IMR-90 (cell line): ENCODE measurements at regions not wholly inside any gene's neighbourhood (a gene's known extent, or its start where the extent isn't known, plus 50 kb on each side); places are given as distances from the start of the nearest gene placed in this dataset.

Source experiments
- ATAC-seq: fragments of 200-7000 bp; cut with Tn5 transposase; 2 replicates; pipeline ENCODE4 v1.9.1; 2020; ENCODE audit warnings: low read depth, mild to moderate bottlenecking, moderate library complexity
- BruUV-seq: library from RNA; stranded (reverse); fragments of 400-500 nt; replicated peaks from 2 replicates; lab custom pipeline; 2021; lab: Mats Ljungman, UMichigan
- CTCF ChIA-PET: fragments of 300-600 bp; formaldehyde crosslinking; extraction: SDS; loops from one replicate; lab custom pipeline; 2021; ENCODE audit warnings: antibody characterized with exemption; lab: Yijun Ruan, JAX
- POLR2A ChIA-PET: fragments of 300-600 bp; sonication (Branson Sonifier 250); formaldehyde crosslinking; loops from one replicate; lab custom pipeline; 2022; ENCODE audit warnings: antibody characterized with exemption; ENCODE audit not compliant: unreplicated experiment; lab: Charles Lee
- DNase-seq: peaks from one replicate; pipeline ENCODE4 v3.0.0; 2013
- H2AFZ ChIP-seq: replicated peaks from 2 replicates; pipeline ENCODE3; 2013; ENCODE audit warnings: low read length, mild to moderate bottlenecking; ENCODE audit not compliant: poor library complexity
- H2AK5ac ChIP-seq: 2 replicates; pipeline ENCODE4 v1.6.1; 2013; ENCODE audit warnings: low read depth, low read length, inconsistent platforms
- H2AK9ac ChIP-seq: replicated peaks from 2 replicates; pipeline ENCODE3; 2013; ENCODE audit warnings: mild to moderate bottlenecking, low read depth, low read length, moderate library complexity; ENCODE audit not compliant: poor library complexity
- H2BK120ac ChIP-seq: 2 replicates; pipeline ENCODE4 v1.6.1; 2013; ENCODE audit warnings: low read depth, low read length, inconsistent platforms
- H2BK15ac ChIP-seq: 3 replicates; pipeline ENCODE4 v1.6.1; 2013; ENCODE audit warnings: low read depth, low read length, inconsistent platforms
- H2BK20ac ChIP-seq: 2 replicates; pipeline ENCODE4 v1.6.1; 2013; ENCODE audit warnings: low read depth, mild to moderate bottlenecking, inconsistent platforms, low read length, moderate library complexity
- H2BK5ac ChIP-seq: 2 replicates; pipeline ENCODE4 v1.6.1; 2013; ENCODE audit warnings: mild to moderate bottlenecking, low read depth, low read length, inconsistent platforms; ENCODE audit not compliant: poor library complexity, severe bottlenecking
- H3K14ac ChIP-seq: replicated peaks from 2 replicates; pipeline ENCODE4 v1.6.1; 2013; ENCODE audit warnings: low read depth, low read length, inconsistent platforms
- H3K18ac ChIP-seq: 2 replicates; pipeline ENCODE4 v1.6.1; 2013; ENCODE audit warnings: low read depth, low read length, control low read depth
- H3K23ac ChIP-seq: 2 replicates; pipeline ENCODE4 v1.6.1; 2013; ENCODE audit warnings: low read depth, low read length, inconsistent platforms
- H3K27ac ChIP-seq: 2 replicates; pipeline ENCODE4 v1.5.1; 2013; ENCODE audit warnings: mild to moderate bottlenecking, control low read depth, low read length; ENCODE audit not compliant: insufficient read depth
- H3K27me3 ChIP-seq: 2 replicates; pipeline ENCODE4 v1.6.1; 2013; ENCODE audit warnings: low read length; ENCODE audit not compliant: control insufficient read depth, insufficient read depth
- H3K36me3 ChIP-seq: 2 replicates; pipeline ENCODE4 v1.6.1; 2013; ENCODE audit warnings: low read length, mixed read lengths; ENCODE audit not compliant: control insufficient read depth, insufficient read depth
- H3K4ac ChIP-seq: 2 replicates; pipeline ENCODE4 v1.6.1; 2013; ENCODE audit warnings: low read depth, low read length, inconsistent platforms
- H3K4me1 ChIP-seq: 2 replicates; pipeline ENCODE4 v1.6.1; 2013; ENCODE audit warnings: low read length, mixed read lengths; ENCODE audit not compliant: control insufficient read depth, insufficient read depth
- H3K4me2 ChIP-seq: 2 replicates; pipeline ENCODE4 v1.6.1; 2013; ENCODE audit warnings: low read depth, mild to moderate bottlenecking, control low read depth, low read length, moderate library complexity
- H3K4me3 ChIP-seq: 2 replicates; pipeline ENCODE4 v1.5.1; 2013; ENCODE audit warnings: low read depth, mild to moderate bottlenecking, control low read depth, low read length, moderate library complexity; ENCODE audit not compliant: insufficient read depth
- H3K56ac ChIP-seq: 2 replicates; pipeline ENCODE4 v1.6.1; 2013; ENCODE audit warnings: low read length, inconsistent platforms; ENCODE audit not compliant: insufficient read depth; ENCODE audit errors: extremely low read depth
- H3K79me1 ChIP-seq, 2 experiments: 2 replicates each; pipeline ENCODE4 v1.6.1; 2013; ENCODE audit warnings: low read length in 2 of 2, inconsistent platforms in 1 of 2, low read depth in 1 of 2
- H3K9ac ChIP-seq: 2 replicates; pipeline ENCODE4 v1.6.1; 2013; ENCODE audit warnings: low read depth, low read length, control low read depth
- H3K9me1 ChIP-seq: 2 replicates; pipeline ENCODE4 v1.6.1; 2013; ENCODE audit warnings: low read length, inconsistent platforms; ENCODE audit not compliant: insufficient read depth
- H3K9me3 ChIP-seq: 2 replicates; pipeline ENCODE4 v1.6.1; 2013; ENCODE audit warnings: low read length; ENCODE audit not compliant: control insufficient read depth, insufficient read depth
- H4K20me1 ChIP-seq: 2 replicates; pipeline ENCODE4 v1.6.1; 2013; ENCODE audit warnings: low read length, inconsistent platforms; ENCODE audit not compliant: insufficient read depth
- H4K5ac ChIP-seq: 2 replicates; pipeline ENCODE4 v1.6.1; 2013; ENCODE audit warnings: mild to moderate bottlenecking, low read depth, low read length, control low read depth
- H4K8ac ChIP-seq, 2 experiments: 2 replicates each; pipeline ENCODE4 v1.6.1; 2013; ENCODE audit warnings: low read depth in 2 of 2, low read length in 2 of 2, control low read depth in 1 of 2, inconsistent platforms in 1 of 2
- H4K91ac ChIP-seq: 2 replicates; pipeline ENCODE4 v1.6.1; 2013; ENCODE audit warnings: low read depth, low read length, inconsistent platforms; ENCODE audit not compliant: insufficient read depth
- MAZ ChIP-seq: IDR thresholded peaks from 2 replicates; pipeline ENCODE4 v1.6.1; 2012; ENCODE audit warnings: low read depth, mild to moderate bottlenecking, low read length, improper control_type of control experiment, moderate library complexity, borderline replicate concordance
- RFX5 ChIP-seq: IDR thresholded peaks from 2 replicates; pipeline ENCODE4 v1.8.0; 2012; ENCODE audit warnings: low read depth, mild to moderate bottlenecking, low read length, moderate library complexity
- WGBS, 2 experiments: methylation state at CpG; one replicate each; pipeline versions ENCODE4 v1.1.5 to v1.1.7; 2013; ENCODE audit warnings: missing lambda C conversion rate in 2 of 2; ENCODE audit not compliant: insufficient read length in 1 of 2; ENCODE audit errors: extremely low coverage in 2 of 2; 5-methylcytosine and 5-hydroxymethylcytosine counted together
- dilution Hi-C: fragments of 300-500 bp; cut with HindIII; formaldehyde crosslinking; loops from one replicate; pipeline ENCODE4 v1.14.3; 2018; ENCODE audit warnings: low sequenced_read_pairs; ENCODE audit not compliant: unreplicated experiment
- in situ Hi-C: fragments of 300-500 bp; cut with MboI; formaldehyde crosslinking; loops from 3 replicates; pipeline ENCODE4 v1.14.3; 2019; ENCODE audit warnings: low sequenced_read_pairs, inconsistent platforms, mixed read lengths
- intact Hi-C: fragments of 100-400 bp; cut with micrococcal nuclease; formaldehyde crosslinking; loops from 2 replicates; pipeline ENCODE4 v1.10.0; 2022

- H3K14ac ChIP-seq: peak overlapping the region; percentile 74
- H4K8ac ChIP-seq: peak overlapping the region; percentile 73 to 86
- peaks cover 13% of the 10 kb centered on the region for H3K9me1 ChIP-seq
- H3K9me3 ChIP-seq: no peaks in the 10 kb centered on the region
- no peaks in the 10 kb centered on the region for H3K27me3 ChIP-seq
- H3K79me1 ChIP-seq: peaks cover 31 to 68% of the 10 kb centered on the region in 2 experiments
- peak overlapping the region; percentile 4 for H2AK9ac ChIP-seq
- H2BK20ac ChIP-seq: peak overlapping the region; percentile 77
- H3K56ac ChIP-seq: peak overlapping the region; percentile 36; the same call in 1 of the 2 replicates
- peak overlapping the region; percentile 22; the same call in 1 of the 2 replicates for H3K23ac ChIP-seq
- peaks cover 28% of the 10 kb centered on the region for H3K4me1 ChIP-seq
- no peak overlapping the region for H3K4me3 ChIP-seq
- intact Hi-C loops: no loop called here
- peak overlapping the region; percentile 14; the same call in 1 of the 2 replicates for H3K4me2 ChIP-seq
- peak overlapping the region; percentile 39 for H4K5ac ChIP-seq
- no CpG with 5 or more reads among the region's 7 CpGs for WGBS, 2 experiments
- H2BK5ac ChIP-seq: peak overlapping the region; percentile 73
- H2BK15ac ChIP-seq: peak overlapping the region; percentile 91; the same call in 2 of the 3 replicates
- H3K18ac ChIP-seq: peak overlapping the region; percentile 42
- peak overlapping the region; percentile 80 for H3K27ac ChIP-seq
- peak overlapping the region; percentile 59 for H4K91ac ChIP-seq
- no peaks in the 10 kb centered on the region for H4K20me1 ChIP-seq
- no TSS peak for BruUV-seq
- peak; percentile 70 for DNase-seq
- in situ Hi-C loops: no loop called here
- H3K9ac ChIP-seq: peak overlapping the region; percentile 54; the same call in 1 of the 2 replicates
- TF ChIP-seq RFX5: peak; percentile 63; the same call in 1 of the 2 replicates
- no peak for TF ChIP-seq MAZ
- peak overlapping the region; percentile 91 for H2BK120ac ChIP-seq
- peak overlapping the region; percentile 80 for H3K4ac ChIP-seq
- ChIA-PET CTCF (interaction anchor here (0.6 to 1.0 kb wide), 3 partner anchors 25 to 454 kb away, joined by 3 to 4 read pairs (median 3); no protein-coding TSS in a partner anchor), POLR2A (interaction anchor here (0.7 to 2.1 kb wide), 2 partner anchors 39 to 45 kb away, joined by 3 to 6 read pairs; no protein-coding TSS in a partner anchor)
- peak; percentile 13 for ATAC-seq
- H3K36me3 ChIP-seq: peaks cover 4% of the 10 kb centered on the region; the same call in 1 of the 2 replicates
- dilution Hi-C loops: no loop called here
- no peak overlapping the region for H2AFZ ChIP-seq
- H2AK5ac ChIP-seq: peak overlapping the region; percentile 92
Measured at GRCh38 chr7:130956417-130957136, 222.6 kb upstream of the KLF14 start.
